OCI-LY3 (cell line): ENCODE measurements at regions not wholly inside any gene's neighbourhood (a gene's known extent, or its start where the extent isn't known, plus 50 kb on each side); places are given as distances from the start of the nearest gene placed in this dataset.

Experiments used
- CTCF ChIP-seq: fragments of 200-600, 300-600 bp; sonication (generic); IDR thresholded peaks from 2 replicates; pipeline ENCODE4 v1.5.1; 2014; ENCODE audit warnings: antibody characterized with exemption, low read length, low read depth
- EZH2phosphoT487 ChIP-seq: fragments of 200-600 bp; shearing (Covaris generic); IDR thresholded peaks from 2 replicates; pipeline ENCODE4 v1.6.1; 2018; ENCODE audit warnings: antibody characterized with exemption, mixed run types, low read depth

- TF ChIP-seq CTCF (no peak), EZH2phosphoT487 (no peak)
Measured at GRCh38 chr3:72550582-72551262, 297.5 kb downstream of the SHQ1 start.
